ENCODE measurements at regions not wholly inside any gene's neighbourhood (a gene's known extent, or its start where the extent isn't known, plus 50 kb on each side); places are given as distances from the start of the nearest gene placed in this dataset.
"Not testable (repeated sequence)": the region's sequence is repeated elsewhere in the genome, so short reads cannot be mapped to it uniquely, and the experiment has no call there.

DNA sequence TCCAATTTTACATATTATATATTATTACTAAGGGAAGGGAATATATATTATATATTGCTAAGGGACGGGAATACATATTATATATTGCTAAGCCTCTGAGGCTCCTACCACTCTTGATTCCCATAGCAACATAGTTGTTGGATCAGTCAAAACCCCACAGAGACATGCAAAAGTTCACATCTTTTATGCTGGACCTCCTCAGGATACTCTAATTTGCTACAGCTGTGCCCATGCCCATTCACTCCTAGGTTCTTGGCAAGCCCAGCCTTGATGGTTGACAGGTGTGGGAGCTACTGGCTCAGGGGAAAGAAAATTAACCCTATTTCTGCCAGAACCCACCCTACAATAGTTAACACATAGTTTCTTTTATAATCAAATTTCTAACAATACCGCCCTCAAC lies 84.6 kb upstream of the POMZP3 start:
- DNase-seq: not testable (repeated sequence)

GRCh38 chr7:76709703-76710102 lies 82.6 kb upstream of the POMZP3 start:
- DNase-seq: not testable (repeated sequence)

DNA sequence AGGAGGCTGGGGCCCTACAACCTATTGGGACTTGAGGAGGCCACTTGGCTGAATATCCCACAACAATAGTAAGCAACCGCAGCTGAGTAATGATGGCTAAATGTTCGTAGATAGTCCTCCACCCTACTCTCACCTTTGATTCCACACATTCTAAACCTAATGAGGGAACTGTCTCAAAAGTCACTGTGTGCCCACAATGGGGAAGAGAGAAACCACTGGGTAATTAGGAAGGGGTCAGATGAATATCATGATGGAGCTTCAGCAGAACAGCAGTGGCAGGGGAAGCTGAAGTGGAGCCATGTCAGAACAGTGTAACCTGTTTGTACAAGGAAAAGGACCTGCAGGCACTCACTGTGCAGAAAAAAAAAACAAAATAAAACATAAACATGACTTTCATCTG lies 81.4 kb upstream of the POMZP3 start:
- not testable (repeated sequence) for DNase-seq

GRCh38 chr7:76703815-76704214 lies 76.7 kb upstream of the POMZP3 start:
- DNase-seq: not testable (repeated sequence)

- peak; percentile 23 to 34 (median 34) for DNase-seq
Measured at GRCh38 chr7:76686277-76686676, 59.2 kb upstream of the POMZP3 start.

DNA sequence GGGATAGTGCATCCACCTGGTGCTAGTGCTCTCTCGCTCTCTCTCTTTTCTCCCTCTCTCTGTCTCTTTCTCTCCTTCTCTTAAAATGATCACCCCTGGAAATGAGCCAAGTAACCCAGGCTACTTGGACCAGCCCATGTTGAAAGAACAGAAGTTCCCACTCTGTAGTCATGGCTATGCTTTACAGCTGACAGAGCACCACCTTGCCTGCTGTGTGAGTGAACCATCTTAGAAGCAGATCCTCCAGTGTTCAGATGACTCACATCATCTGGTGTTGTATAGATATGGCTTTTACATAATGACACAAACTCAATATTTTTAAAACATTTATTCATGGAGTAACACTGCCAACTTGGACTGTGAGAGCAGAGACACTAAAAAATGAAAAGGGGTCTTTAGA lies 57.7 kb upstream of the POMZP3 start:
- peak; percentile 21 to 51 (median 36) for DNase-seq

DNA sequence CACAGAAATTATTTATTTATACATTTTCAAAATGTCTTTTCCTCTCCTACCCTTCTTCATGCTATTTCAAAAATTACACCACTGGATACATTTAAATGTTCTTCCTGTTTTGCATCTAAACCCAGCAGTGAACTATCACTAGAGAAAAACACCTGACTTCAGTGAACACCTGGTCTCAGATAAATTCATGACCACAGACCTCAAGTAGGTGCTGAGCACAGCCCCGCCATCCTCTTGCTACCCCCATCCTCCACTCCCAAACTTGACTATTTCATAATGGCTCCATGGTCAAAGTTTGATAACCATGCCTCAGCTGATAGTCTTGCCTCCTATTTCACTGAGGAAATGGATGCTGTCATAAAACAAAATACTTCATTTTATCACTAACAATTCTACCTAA lies 56.6 kb upstream of the POMZP3 start:
- DNase-seq: not testable (repeated sequence)

DNA sequence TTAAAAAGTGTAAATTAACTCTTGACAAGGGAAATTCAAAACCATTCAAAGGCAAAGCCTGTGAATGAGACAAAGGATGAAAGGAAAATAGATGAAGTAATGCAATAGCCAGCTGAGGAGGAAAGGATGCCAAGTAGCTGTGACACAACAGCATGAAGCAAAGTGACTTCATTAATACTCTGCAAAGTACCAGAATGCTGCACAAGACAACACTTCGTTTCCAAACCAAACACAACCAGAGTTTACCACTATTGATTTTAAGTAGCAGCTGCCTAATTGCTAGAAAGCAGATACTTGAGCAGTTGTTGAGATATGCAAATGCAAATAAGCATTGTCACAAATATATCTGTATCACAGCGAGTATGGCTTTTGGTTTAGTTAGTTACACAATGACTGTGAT lies 54.7 kb upstream of the POMZP3 start:
- not testable (repeated sequence) for DNase-seq

DNA sequence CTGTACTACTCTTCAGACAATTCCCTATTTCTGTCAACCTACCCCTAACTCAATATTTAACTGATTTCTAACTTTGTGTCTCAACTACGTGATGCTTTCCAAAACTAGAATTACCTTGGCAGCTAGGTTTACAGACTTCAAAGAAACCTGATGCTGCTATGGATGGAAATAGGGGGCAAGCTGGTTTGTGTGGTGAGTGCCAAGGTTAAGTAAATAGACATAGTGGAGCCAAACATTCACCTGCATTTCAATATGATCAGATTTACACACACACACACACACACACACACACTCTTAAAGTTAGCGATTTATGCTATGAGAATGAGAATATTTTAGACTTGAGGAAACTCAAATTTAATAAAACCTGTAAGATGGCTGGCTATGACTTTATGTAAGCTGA lies 52.1 kb upstream of the POMZP3 start:
- not testable (repeated sequence) for DNase-seq

DNA sequence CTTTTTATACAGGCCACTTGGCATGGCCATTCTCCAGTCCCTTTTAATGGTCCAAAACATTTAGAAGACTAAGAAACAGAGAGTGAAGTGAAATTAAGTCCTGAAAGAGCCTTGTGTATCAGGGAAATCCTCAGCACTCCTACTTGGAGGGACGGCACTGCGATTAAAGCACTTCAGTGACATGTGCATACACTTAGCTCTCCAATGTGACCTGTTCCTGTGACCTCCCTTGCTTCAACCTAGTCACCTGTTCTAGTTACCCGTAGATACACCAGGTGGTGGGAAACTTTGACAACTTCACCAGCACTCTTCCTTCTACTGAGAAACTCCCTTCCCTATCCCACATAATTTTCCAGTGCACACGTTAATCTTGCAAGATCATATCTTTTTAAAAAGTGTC lies 51.4 kb upstream of the POMZP3 start:
- not testable (repeated sequence) for DNase-seq

- peak; percentile 4 to 32 (median 32) for DNase-seq
Measured at GRCh38 chr7:76676890-76677289, 49.8 kb upstream of the POMZP3 start.

Data from suppressor macrophage treated with lipopolysaccharide for 1 hour (primary cell).